ENCODE measurements at regions not wholly inside any gene's neighbourhood (a gene's known extent, or its start where the extent isn't known, plus 50 kb on each side); places are given as distances from the start of the nearest gene placed in this dataset.
"Not testable (repeated sequence)": the region's sequence is repeated elsewhere in the genome, so short reads cannot be mapped to it uniquely, and the experiment has no call there.

DNA sequence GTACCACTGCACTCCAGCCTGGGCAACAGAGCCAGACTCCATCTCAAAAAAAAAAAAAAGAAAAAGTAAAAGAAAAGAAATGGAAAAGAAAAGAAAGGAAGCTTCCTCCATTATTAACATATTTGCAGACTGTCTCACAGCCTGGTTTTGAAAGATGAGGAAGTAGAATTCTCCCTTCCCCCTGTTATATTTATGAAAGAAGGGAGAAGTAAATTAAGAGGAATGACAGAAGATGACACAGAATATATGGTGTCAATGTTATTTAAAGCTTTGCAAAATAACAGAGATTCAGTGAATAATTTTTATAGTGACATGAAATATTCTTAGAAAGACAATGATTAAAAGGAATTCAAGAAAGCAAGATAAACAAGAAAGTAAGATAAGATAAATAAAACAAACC is 83.7 kb upstream of the PRSS16 start:
- TF ChIP-seq, protein P1, sequence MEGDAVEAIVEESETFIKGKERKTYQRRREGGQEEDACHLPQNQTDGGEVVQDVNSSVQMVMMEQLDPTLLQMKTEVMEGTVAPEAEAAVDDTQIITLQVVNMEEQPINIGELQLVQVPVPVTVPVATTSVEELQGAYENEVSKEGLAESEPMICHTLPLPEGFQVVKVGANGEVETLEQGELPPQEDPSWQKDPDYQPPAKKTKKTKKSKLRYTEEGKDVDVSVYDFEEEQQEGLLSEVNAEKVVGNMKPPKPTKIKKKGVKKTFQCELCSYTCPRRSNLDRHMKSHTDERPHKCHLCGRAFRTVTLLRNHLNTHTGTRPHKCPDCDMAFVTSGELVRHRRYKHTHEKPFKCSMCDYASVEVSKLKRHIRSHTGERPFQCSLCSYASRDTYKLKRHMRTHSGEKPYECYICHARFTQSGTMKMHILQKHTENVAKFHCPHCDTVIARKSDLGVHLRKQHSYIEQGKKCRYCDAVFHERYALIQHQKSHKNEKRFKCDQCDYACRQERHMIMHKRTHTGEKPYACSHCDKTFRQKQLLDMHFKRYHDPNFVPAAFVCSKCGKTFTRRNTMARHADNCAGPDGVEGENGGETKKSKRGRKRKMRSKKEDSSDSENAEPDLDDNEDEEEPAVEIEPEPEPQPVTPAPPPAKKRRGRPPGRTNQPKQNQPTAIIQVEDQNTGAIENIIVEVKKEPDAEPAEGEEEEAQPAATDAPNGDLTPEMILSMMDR (IDR thresholded peaks at IDR 0.05; ENCODE audit: control extremely low read depth, extremely low read depth, low read depth, missing control alignments): no peak
- no peak for DNase-seq (ENCODE audit: extremely low spot score)
- CTCF ChIA-PET: interaction anchor here (1.5 to 5.8 kb wide), 3 partner anchors 11 to 632 kb away, joined by 3 to 39 read pairs (median 8); no protein-coding TSS in a partner anchor
- POLR2A ChIA-PET: interaction anchor here (0.7 kb wide), 1 partner anchor 9 kb away, joined by 3 read pairs; no protein-coding TSS in a partner anchor

DNA sequence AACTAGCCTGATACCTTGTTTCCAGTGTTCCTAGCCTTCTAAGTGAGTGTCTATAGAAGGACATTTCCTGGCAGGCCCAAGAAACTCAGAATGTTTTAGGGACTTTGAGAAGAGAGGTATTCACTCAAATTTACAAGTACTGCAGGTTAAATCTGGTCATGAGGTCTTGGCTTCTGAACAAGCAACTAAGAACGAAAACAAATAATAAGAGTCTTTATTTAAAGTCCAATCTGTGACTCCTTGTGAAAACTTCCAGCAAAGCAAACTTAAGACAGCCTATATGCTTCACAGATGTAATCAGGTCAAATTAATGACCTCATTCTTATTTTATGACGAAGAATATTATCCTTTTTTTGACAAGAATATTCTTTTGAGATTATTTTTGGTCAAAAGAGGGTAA is 79.4 kb upstream of the PRSS16 start:
- DNase-seq (ENCODE audit: extremely low spot score): no peak
- TF ChIP-seq, protein P1 (IDR thresholded peaks at IDR 0.05; ENCODE audit: control extremely low read depth, extremely low read depth, low read depth, missing control alignments): no peak
- ChIA-PET POLR2A (no interaction called here), CTCF (no interaction called here)

DNA sequence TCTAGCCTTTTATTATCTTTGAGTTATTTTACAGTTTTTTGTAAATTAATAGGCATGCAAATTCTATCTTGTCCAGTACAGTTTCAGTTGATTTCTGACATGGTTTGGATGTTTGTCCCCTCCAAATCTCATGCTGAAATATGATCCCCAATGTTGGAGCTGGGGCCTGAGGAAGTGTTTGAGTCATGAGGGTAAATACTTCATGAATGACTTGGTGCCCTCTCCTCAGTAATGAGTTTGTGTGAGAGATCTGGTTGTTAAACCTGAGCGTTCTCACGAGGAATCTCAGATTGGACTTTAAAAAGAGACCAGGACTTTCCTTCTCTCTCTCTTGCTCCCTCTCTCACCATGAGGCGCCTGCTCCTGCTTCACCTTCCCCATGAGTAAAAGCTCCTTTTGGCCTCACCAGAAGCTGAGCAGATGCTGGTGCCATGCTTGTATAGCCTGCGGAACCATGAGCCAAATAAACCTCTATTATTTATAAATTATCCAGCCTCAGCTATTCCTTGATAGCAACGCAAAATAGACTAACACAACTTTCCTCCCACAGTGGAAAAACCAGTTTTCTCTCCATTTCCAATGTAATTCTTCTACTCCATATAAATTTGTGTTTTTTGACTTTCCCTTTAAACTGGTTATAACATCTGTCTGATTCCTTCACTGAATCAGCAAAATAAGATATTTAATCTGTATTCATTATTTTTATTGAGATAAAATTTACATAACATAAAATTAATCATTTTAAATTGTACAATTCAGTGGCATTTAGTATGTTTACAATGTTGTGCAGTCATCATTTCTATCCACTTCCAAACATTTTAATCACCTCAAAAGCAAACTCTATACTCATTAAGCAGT is 78.7 kb upstream of the PRSS16 start:
- POLR2A ChIA-PET: no interaction called here
- CTCF ChIA-PET: no interaction called here
- no peak for DNase-seq (ENCODE audit: extremely low spot score)

DNA sequence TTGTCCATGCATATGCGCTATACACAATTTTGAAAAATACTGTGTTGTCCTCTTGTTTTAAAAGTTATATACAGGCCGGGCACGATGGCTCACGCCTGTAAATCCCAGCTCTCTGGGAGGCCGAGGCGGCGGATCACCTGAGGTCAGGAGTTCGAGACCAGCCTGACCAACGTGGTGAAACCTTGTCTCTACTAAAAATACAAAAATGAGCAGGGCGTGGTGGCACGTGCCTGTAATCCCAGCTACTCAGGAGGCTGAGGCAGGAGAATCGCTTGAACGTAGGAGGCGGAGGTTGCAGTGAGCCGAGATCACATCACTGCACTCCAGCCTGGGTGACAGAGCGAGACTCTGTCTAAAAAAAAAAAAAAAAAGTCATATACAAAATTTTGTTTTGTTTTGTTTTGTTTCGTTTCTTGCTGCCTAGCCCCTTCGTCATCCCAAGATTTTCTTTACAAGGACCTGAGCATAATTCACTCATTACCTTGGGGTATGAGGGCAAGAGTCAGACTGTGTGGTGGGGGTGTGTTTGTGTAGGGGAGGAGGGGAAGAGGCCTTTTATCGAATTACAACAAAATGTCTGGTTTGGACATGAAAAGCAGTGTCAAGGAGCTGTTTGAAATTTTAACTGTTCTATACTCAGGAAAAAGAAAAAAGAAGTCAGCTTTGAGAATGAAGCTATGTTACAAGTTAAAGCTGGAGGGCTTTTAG is 74.8 kb upstream of the PRSS16 start:
- CTCF ChIA-PET: interaction anchor here (1.2 to 5.6 kb wide), 3 partner anchors 12 to 515 kb away, joined by 3 to 29 read pairs (median 3); no protein-coding TSS in a partner anchor
- DNase-seq (ENCODE audit: extremely low spot score): not testable (repeated sequence)
- POLR2A ChIA-PET: interaction anchor here (0.5 to 0.8 kb wide), 4 partner anchors 9 to 637 kb away, joined by 3 to 6 read pairs (median 3); a partner anchor contains a TSS

More for the DNA sequence above, 78.7 kb upstream of the PRSS16 start:
- TF ChIP-seq, protein P1 (IDR thresholded peaks at IDR 0.05; ENCODE audit: control extremely low read depth, extremely low read depth, low read depth, missing control alignments): no peak

DNA sequence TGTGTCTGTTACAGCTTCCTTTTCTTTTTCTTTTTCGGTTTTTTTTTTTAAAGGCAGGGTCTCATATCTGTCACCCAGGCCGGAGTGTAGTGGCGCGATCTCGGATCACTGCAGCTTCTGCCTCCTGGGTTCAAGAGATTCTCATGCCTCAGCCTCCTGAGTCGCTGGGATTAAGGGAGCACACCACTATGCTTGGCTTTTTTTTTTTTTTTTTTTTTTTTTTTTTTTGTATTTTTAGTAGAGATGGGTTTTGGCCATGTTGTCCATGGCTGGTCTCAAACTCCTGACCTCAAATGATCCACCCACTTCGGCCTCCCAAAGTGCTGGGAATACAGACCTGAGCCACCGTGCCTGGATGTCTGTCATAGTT is 74.3 kb upstream of the PRSS16 start:
- ChIA-PET POLR2A (interaction anchor here (0.5 to 0.8 kb wide), 3 partner anchors 9 to 636 kb away, joined by 3 read pairs; a partner anchor contains a TSS), CTCF (interaction anchor here (1.2 to 5.6 kb wide), 3 partner anchors 12 to 515 kb away, joined by 3 to 29 read pairs (median 3); no protein-coding TSS in a partner anchor)
- not testable (repeated sequence) for DNase-seq (ENCODE audit: extremely low spot score)

DNA sequence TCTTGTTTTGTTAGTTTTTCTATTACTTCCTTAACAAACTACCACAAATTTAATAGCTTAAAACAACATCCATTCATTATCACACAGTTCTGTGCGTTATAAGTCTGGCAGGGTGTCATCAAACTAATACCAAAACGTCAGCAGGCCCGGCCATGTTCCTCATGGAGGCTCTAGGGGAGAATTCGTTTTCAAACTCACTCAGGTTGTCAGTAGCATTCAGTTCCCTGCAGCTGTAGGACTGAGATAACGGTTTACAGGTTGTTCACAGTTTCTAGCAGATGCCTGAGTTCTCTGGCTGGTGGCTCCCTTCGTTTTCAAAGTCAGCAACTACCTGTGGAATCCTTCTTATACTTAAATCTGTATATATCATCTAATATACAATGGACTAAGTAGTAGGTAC is 72.5 kb upstream of the PRSS16 start:
- DNase-seq (ENCODE audit: extremely low spot score): no peak
- ChIA-PET POLR2A (interaction anchor here (0.8 kb wide), 1 partner anchor 28 kb away, joined by 9 read pairs; a partner anchor contains a TSS), CTCF (interaction anchor here (0.8 to 5.6 kb wide), 4 partner anchors 8 to 720 kb away, joined by 3 to 29 read pairs (median 4); no protein-coding TSS in a partner anchor)
- TF ChIP-seq, protein P1 (IDR thresholded peaks at IDR 0.05; ENCODE audit: control extremely low read depth, extremely low read depth, low read depth, missing control alignments): no peak

DNA sequence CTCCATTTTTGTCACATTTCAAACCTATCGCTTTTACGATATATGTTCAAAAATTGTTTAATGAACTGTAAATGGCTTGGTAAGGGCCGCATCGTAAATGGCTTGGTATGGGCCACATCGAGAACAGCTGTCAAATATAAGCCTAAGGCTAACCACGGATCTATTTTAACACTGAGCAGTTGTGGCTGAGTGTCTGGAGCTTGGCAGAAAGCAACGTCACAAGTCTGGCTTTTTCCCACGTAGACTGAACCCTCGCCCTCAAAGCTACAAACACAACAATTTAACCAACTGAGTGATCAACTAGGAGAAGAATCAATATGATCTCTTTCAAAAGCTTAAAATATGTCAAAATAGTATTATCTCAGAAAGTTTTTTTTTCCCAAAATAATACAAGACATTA is 71.4 kb upstream of the PRSS16 start:
- CTCF ChIA-PET: interaction anchor here (1.2 to 5.6 kb wide), 5 partner anchors 12 to 720 kb away, joined by 3 to 29 read pairs (median 10); no protein-coding TSS in a partner anchor
- no peak for DNase-seq (ENCODE audit: extremely low spot score)
- POLR2A ChIA-PET: interaction anchor here (1.3 to 2.5 kb wide), 3 partner anchors 29 to 717 kb away, joined by 7 to 17 read pairs (median 10); a partner anchor contains a TSS
- TF ChIP-seq, protein P1 (IDR thresholded peaks at IDR 0.05; ENCODE audit: control extremely low read depth, extremely low read depth, low read depth, missing control alignments): no peak
